SK-N-SH (cell line): ENCODE measurements at regions not wholly inside any gene's neighbourhood (a gene's known extent, or its start where the extent isn't known, plus 50 kb on each side); places are given as distances from the start of the nearest gene placed in this dataset.

ENCODE experiments used
- CTCF ChIA-PET: fragments of 300-600, 350-600 bp; formaldehyde crosslinking; extraction: SDS; loops from one replicate; lab custom pipeline; 2021; lab: Yijun Ruan, JAX
- POLR2A ChIA-PET: fragments of 350-600 bp; sonication (Branson Sonifier 250); formaldehyde crosslinking; extraction: SDS; loops from one replicate; lab custom pipeline; 2020; ENCODE audit warnings: antibody characterized with exemption, inconsistent platforms; lab: Yijun Ruan, JAX
- DNase-seq: peaks from one replicate; pipeline ENCODE4 v3.0.0; 2012
- H2AFZ ChIP-seq: fragments of 200-600 bp; sonication (generic); 2 replicates; pipeline ENCODE4 v1.8.1; 2016; ENCODE audit warnings: antibody characterized with exemption, mild to moderate bottlenecking, low read depth
- H3F3A ChIP-seq: fragments of 200-600 bp; sonication (generic); replicated peaks from 2 replicates; pipeline ENCODE3; 2016; ENCODE audit warnings: antibody characterized with exemption, mild to moderate bottlenecking; ENCODE audit not compliant: insufficient read depth
- H3K27ac ChIP-seq, 2 experiments: fragments of 200-500 bp in 1 of 2; fragments of 200-600 bp in 1 of 2; sonication (Bioruptor generic) in 1 of 2; sonication (generic), shearing (Covaris generic) in 1 of 2; 2 replicates each; pipeline versions ENCODE4 v1.5.1 to v1.6.1; 2014 to 2016; ENCODE audit warnings: low read depth in 2 of 2, inconsistent platforms in 1 of 2, low read length in 1 of 2, mild to moderate bottlenecking in 1 of 2, mixed read lengths in 1 of 2
- H3K27me3 ChIP-seq: fragments of 200-600 bp; sonication (generic), shearing (Covaris generic); 2 replicates; pipeline ENCODE4 v1.6.1; 2016; ENCODE audit warnings: mixed run types; ENCODE audit not compliant: insufficient read depth
- H3K36me3 ChIP-seq, 2 experiments: fragments of 200-500 bp in 1 of 2; fragments of 200-600 bp in 1 of 2; sonication (Bioruptor generic) in 1 of 2; sonication (generic) in 1 of 2; replicated peaks in 1 of 2; 2 replicates each; pipeline versions ENCODE3 to v1.5.1; 2014 to 2016; ENCODE audit warnings: low read length in 1 of 2, mild to moderate bottlenecking in 1 of 2; ENCODE audit not compliant: insufficient read depth in 2 of 2, control insufficient read depth in 1 of 2
- H3K4me1 ChIP-seq, 2 experiments: fragments of 200-500 bp in 1 of 2; fragments of 200-600 bp in 1 of 2; sonication (Bioruptor generic) in 1 of 2; sonication (generic), shearing (Covaris generic) in 1 of 2; 2 replicates each; pipeline versions ENCODE4 v1.5.1 to v1.6.1; 2014 to 2016; ENCODE audit warnings: low read depth in 1 of 2, low read length in 1 of 2, mixed run types in 1 of 2; ENCODE audit not compliant: insufficient read depth in 2 of 2, control insufficient read depth in 1 of 2
- H3K4me2 ChIP-seq: fragments of 200-600 bp; sonication (generic), shearing (Covaris generic); 2 replicates; pipeline ENCODE4 v1.6.1; 2017; ENCODE audit warnings: mixed run types
- H3K4me3 ChIP-seq, 2 experiments: fragments of 200-500 bp in 1 of 2; fragments of 200-600 bp in 1 of 2; sonication (Bioruptor generic) in 1 of 2; sonication (generic), shearing (Covaris generic) in 1 of 2; 2 replicates each; pipeline versions ENCODE4 v1.5.1 to v1.8.1; 2014 to 2016; ENCODE audit warnings: low read depth in 2 of 2, inconsistent platforms in 1 of 2, low read length in 1 of 2, mild to moderate bottlenecking in 1 of 2, mixed read lengths in 1 of 2, moderate library complexity in 1 of 2
- H3K79me2 ChIP-seq: fragments of 200-600 bp; sonication (generic); 2 replicates; pipeline ENCODE4 v1.8.1; 2017; ENCODE audit warnings: mild to moderate bottlenecking; ENCODE audit not compliant: insufficient read depth
- H3K9ac ChIP-seq: fragments of 200-600 bp; sonication (generic); 2 replicates; pipeline ENCODE4 v1.6.1; 2017; ENCODE audit warnings: mixed run types
- H3K9me2 ChIP-seq: fragments of 200-600 bp; sonication (generic); 2 replicates; pipeline ENCODE4 v1.6.1; 2017; ENCODE audit warnings: mixed run types
- H3K9me3 ChIP-seq: fragments of 200-600 bp; sonication (generic); 2 replicates; pipeline ENCODE4 v1.6.1; 2017; ENCODE audit warnings: mixed run types, mild to moderate bottlenecking, moderate library complexity
- H4K20me1 ChIP-seq: fragments of 200-600 bp; sonication (generic); 2 replicates; pipeline ENCODE4 v1.6.1; 2017; ENCODE audit warnings: mild to moderate bottlenecking, mixed run types; ENCODE audit not compliant: insufficient read depth
- ELF1 ChIP-seq: IDR thresholded peaks from 2 replicates; pipeline ENCODE4 v1.4.0; 2012
- EZH2phosphoT487 ChIP-seq: fragments of 200-600 bp; sonication (generic); IDR thresholded peaks from 2 replicates; pipeline ENCODE4 v1.6.1; 2017; ENCODE audit warnings: low read depth, mixed run types, mild to moderate bottlenecking, antibody characterized with exemption, moderate library complexity, borderline replicate concordance
- FOXM1 ChIP-seq: IDR thresholded peaks from 2 replicates; pipeline ENCODE4 v1.4.0; 2012; ENCODE audit warnings: low read depth, mild to moderate bottlenecking
- RCOR1 ChIP-seq: fragments of 150-350 bp; IDR thresholded peaks from 2 replicates; pipeline ENCODE4 v1.6.1; 2017; ENCODE audit warnings: antibody characterized with exemption, low read length
- RXRA ChIP-seq: IDR thresholded peaks from 2 replicates; pipeline ENCODE4 v1.4.0; 2012; ENCODE audit warnings: low read depth, mild to moderate bottlenecking, borderline replicate concordance
- SIN3A ChIP-seq: IDR thresholded peaks from 2 replicates; pipeline ENCODE4 v1.6.1; 2012; ENCODE audit warnings: low read depth, mild to moderate bottlenecking, low read length, moderate library complexity, borderline replicate concordance
- YY1 ChIP-seq: IDR thresholded peaks from 2 replicates; pipeline ENCODE4 v1.4.0; 2012; ENCODE audit warnings: low read depth, mild to moderate bottlenecking
- WGBS: methylation state at CpG from one replicate; pipeline ENCODE4 v1.1.6; 2017; ENCODE audit warnings: low lambda C conversion rate; 5-methylcytosine and 5-hydroxymethylcytosine counted together
- small RNA-seq, 7 experiments: library from RNA; depleted of rRNA; stranded (forward); fragments of <200 nt; gene quantifications; one replicate each; pipeline ENCODE3, GENCODE V24; 2012
- TF ChIP-seq, protein P1 (sequence below): IDR thresholded peaks from 2 replicates; pipeline ENCODE4 v1.4.0; 2012; ENCODE audit warnings: low read depth, borderline replicate concordance
- TF ChIP-seq, protein P2 (sequence below): fragments of 150-350 bp; IDR thresholded peaks from 2 replicates; pipeline ENCODE4 v1.6.1; 2017; ENCODE audit warnings: antibody characterized with exemption, low read length, low read depth, borderline replicate concordance

DNA sequence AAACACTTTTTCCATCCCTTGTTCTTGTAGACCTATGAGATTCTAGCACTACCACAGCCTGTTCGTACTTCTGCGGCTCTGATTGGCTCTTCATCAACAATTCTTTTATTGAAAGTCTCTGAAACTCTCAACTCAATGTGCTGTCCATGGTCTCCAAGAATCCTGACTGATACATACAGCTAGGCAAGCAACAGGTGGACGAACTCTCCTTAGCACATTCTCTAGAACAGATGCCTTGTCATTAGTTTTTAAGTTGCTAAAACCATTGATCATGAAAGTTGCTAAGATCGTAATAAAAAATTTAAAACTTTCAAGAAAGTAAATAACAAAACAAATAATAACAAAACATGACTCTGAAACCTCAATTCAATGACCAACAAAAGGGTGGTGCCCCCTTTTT lies 210.5 kb downstream of the EPHA4 start:
- POLR2A ChIA-PET: no interaction called here
- Histone ChIP-seq H3K27ac (no peak overlapping the region), H3K36me3 (no peaks in the 10 kb centered on the region), H2AFZ (no peak overlapping the region), H3K4me3 (no peak overlapping the region), H3K4me2 (no peak overlapping the region), H3K79me2 (no peaks in the 10 kb centered on the region), H3K4me1 (no peaks in the 10 kb centered on the region), H4K20me1 (no peaks in the 10 kb centered on the region), H3K9me3 (no peaks in the 10 kb centered on the region), H3K27me3 (no peaks in the 10 kb centered on the region), H3F3A (no peaks in the 10 kb centered on the region), H3K9me2 (no peaks in the 10 kb centered on the region), H3K9ac (no peak overlapping the region)
- no peak for TF ChIP-seq ELF1
- TF ChIP-seq, protein P1, sequence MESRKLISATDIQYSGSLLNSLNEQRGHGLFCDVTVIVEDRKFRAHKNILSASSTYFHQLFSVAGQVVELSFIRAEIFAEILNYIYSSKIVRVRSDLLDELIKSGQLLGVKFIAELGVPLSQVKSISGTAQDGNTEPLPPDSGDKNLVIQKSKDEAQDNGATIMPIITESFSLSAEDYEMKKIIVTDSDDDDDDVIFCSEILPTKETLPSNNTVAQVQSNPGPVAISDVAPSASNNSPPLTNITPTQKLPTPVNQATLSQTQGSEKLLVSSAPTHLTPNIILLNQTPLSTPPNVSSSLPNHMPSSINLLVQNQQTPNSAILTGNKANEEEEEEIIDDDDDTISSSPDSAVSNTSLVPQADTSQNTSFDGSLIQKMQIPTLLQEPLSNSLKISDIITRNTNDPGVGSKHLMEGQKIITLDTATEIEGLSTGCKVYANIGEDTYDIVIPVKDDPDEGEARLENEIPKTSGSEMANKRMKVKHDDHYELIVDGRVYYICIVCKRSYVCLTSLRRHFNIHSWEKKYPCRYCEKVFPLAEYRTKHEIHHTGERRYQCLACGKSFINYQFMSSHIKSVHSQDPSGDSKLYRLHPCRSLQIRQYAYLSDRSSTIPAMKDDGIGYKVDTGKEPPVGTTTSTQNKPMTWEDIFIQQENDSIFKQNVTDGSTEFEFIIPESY: no peak
- 27% methylated on average over 4 of the region's 4 CpGs for WGBS
- no peak for DNase-seq
- CTCF ChIA-PET: no interaction called here

DNA sequence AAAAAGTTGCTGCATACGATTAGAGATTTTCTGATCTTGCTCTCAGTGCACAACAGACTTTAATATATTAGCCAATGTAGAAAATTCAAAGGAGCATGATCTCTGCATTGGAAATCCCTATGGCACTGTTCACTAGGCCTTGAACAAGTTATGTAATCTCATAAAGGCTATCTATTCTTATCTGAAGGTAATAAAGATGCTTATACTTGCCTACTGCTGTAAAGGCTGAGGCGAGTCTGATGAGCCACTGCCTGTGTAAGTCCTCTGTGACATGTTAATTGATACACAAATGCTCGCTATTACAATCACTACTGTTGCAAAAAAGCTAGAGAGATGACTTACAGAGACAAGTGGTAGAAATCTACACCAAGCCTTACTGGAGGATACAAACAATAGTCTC lies 207.4 kb downstream of the EPHA4 start:
- no peak for DNase-seq
- H3K79me2 ChIP-seq: no peaks in the 10 kb centered on the region
- ChIA-PET POLR2A (no interaction called here), CTCF (no interaction called here)
- H3K4me3 ChIP-seq: no peak overlapping the region
- no peak overlapping the region for H3K4me2 ChIP-seq
- no peaks in the 10 kb centered on the region for H4K20me1 ChIP-seq
- H3K9ac ChIP-seq: no peak overlapping the region
- H3K27me3 ChIP-seq: no peaks in the 10 kb centered on the region
- TF ChIP-seq RXRA (no peak), YY1 (no peak), EZH2phosphoT487 (no peak), RCOR1 (no peak), SIN3A (no peak), FOXM1 (no peak)
- TF ChIP-seq, protein P2, sequence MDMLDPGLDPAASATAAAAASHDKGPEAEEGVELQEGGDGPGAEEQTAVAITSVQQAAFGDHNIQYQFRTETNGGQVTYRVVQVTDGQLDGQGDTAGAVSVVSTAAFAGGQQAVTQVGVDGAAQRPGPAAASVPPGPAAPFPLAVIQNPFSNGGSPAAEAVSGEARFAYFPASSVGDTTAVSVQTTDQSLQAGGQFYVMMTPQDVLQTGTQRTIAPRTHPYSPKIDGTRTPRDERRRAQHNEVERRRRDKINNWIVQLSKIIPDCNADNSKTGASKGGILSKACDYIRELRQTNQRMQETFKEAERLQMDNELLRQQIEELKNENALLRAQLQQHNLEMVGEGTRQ: no peak
- no peak overlapping the region for H3K27ac ChIP-seq
- H3K36me3 ChIP-seq: no peaks in the 10 kb centered on the region
- H3K9me3 ChIP-seq: no peaks in the 10 kb centered on the region
- H3F3A ChIP-seq: no peaks in the 10 kb centered on the region
- no peaks in the 10 kb centered on the region for H3K9me2 ChIP-seq
- 10% methylated on average over 3 of the region's 3 CpGs for WGBS
- H3K4me1 ChIP-seq: no peaks in the 10 kb centered on the region
- H2AFZ ChIP-seq: no peak overlapping the region

Small RNAs in the stretch of these regions (small RNA-seq; reads per million reads assigned to genes)
- gene AC011233.1 (0 reads per million in 7 experiments), gene MIR4268 (0 reads per million in 7 experiments)
